Endothelial cell of umbilical vein (primary cell): ENCODE measurements at regions not wholly inside any gene's neighbourhood (a gene's known extent, or its start where the extent isn't known, plus 50 kb on each side); places are given as distances from the start of the nearest gene placed in this dataset.

Source experiments
- POLR2A ChIP-seq: IDR thresholded peaks from 2 replicates; pipeline ENCODE4 v1.6.1; 2012; ENCODE audit warnings: low read depth, mild to moderate bottlenecking, control low read depth, low read length
- POLR2AphosphoS5 ChIP-seq: IDR thresholded peaks from 2 replicates; pipeline ENCODE4 v1.6.1; 2012; ENCODE audit warnings: low read depth, mild to moderate bottlenecking, control low read depth, low read length, moderate library complexity; ENCODE audit not compliant: insufficient read depth
- TF ChIP-seq, protein P1 (sequence below), 2 donors: IDR thresholded peaks; 1 replicate in 1 of 2; 2 replicates in 1 of 2; pipeline ENCODE4 v1.5.1; 2011; ENCODE audit warnings: low read length in 2 of 2, mild to moderate bottlenecking in 2 of 2, moderate library complexity in 2 of 2, control low read depth in 1 of 2, inconsistent platforms in 1 of 2, low read depth in 1 of 2; ENCODE audit not compliant: insufficient read depth in 1 of 2; ENCODE audit errors: extremely low read depth in 1 of 2

DNA sequence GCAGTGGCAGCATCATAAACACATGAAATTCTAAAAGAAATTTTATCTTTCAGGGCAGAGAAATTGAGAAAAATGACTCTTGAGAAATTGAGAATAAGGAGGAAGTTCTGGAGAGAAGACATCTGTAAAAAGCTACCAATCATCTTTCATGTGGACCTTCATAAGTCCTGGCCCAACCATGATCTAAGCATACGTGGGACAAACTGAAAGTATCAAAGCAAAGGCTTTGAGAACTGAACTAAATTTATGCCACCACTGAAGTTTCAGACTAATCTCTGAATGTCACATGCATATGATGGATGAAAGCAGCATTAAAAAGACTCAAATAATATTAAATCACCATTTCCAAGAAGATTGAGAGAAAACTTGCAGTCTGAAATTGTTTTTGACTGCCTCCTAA, 1502.8 kb upstream of the LRRTM3 start:
- TF ChIP-seq, protein P1, sequence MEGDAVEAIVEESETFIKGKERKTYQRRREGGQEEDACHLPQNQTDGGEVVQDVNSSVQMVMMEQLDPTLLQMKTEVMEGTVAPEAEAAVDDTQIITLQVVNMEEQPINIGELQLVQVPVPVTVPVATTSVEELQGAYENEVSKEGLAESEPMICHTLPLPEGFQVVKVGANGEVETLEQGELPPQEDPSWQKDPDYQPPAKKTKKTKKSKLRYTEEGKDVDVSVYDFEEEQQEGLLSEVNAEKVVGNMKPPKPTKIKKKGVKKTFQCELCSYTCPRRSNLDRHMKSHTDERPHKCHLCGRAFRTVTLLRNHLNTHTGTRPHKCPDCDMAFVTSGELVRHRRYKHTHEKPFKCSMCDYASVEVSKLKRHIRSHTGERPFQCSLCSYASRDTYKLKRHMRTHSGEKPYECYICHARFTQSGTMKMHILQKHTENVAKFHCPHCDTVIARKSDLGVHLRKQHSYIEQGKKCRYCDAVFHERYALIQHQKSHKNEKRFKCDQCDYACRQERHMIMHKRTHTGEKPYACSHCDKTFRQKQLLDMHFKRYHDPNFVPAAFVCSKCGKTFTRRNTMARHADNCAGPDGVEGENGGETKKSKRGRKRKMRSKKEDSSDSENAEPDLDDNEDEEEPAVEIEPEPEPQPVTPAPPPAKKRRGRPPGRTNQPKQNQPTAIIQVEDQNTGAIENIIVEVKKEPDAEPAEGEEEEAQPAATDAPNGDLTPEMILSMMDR (IDR thresholded peaks at IDR 0.05; ENCODE audit: extremely low read depth in 1 of 2, insufficient read depth in 1 of 2, low read depth in 1 of 2, low read length in 2 of 2): no peak
- no peak for TF ChIP-seq POLR2A
- TF ChIP-seq POLR2AphosphoS5: no peak
